ENCODE measurements at regions not wholly inside any gene's neighbourhood (a gene's known extent, or its start where the extent isn't known, plus 50 kb on each side); places are given as distances from the start of the nearest gene placed in this dataset.

DNA sequence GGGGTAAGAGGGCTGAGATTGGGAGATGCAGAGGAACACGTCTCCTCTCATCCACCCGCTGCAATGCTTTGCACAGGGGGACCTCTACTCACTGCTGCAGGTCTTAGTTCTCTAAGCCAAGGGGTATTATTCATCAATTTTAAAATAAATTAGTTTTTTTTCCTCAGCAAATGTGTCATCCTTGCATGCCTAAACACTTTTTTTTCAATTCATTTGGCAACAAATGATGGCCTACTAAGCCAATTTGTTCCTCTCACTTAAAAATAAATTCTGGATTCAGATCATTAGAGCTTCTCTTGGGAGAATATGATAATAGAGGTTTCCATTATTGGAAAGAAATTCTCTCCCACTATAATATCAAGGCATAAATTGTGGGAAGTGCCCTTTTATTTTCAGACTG, 338.3 kb downstream of the IRX1 start:
- TF ChIP-seq, protein P1, sequence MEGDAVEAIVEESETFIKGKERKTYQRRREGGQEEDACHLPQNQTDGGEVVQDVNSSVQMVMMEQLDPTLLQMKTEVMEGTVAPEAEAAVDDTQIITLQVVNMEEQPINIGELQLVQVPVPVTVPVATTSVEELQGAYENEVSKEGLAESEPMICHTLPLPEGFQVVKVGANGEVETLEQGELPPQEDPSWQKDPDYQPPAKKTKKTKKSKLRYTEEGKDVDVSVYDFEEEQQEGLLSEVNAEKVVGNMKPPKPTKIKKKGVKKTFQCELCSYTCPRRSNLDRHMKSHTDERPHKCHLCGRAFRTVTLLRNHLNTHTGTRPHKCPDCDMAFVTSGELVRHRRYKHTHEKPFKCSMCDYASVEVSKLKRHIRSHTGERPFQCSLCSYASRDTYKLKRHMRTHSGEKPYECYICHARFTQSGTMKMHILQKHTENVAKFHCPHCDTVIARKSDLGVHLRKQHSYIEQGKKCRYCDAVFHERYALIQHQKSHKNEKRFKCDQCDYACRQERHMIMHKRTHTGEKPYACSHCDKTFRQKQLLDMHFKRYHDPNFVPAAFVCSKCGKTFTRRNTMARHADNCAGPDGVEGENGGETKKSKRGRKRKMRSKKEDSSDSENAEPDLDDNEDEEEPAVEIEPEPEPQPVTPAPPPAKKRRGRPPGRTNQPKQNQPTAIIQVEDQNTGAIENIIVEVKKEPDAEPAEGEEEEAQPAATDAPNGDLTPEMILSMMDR (IDR thresholded peaks at IDR 0.05; ENCODE audit: insufficient read depth, low read depth, low read length): no peak
- no peak for TF ChIP-seq EZH2 (IDR thresholded peaks at IDR 0.05; ENCODE audit: insufficient read depth, low read length)
